Endothelial cell of umbilical vein (primary cell): ENCODE measurements at regions not wholly inside any gene's neighbourhood (a gene's known extent, or its start where the extent isn't known, plus 50 kb on each side); places are given as distances from the start of the nearest gene placed in this dataset.

Experiments
- BruUV-seq: library from RNA; stranded (reverse); fragments of 400-500 nt; replicated peaks from 2 replicates; lab custom pipeline; 2021; lab: Mats Ljungman, UMichigan
- CTCF ChIA-PET: fragments of 300-600, 350-600 bp; sonication (Branson Sonifier 250); formaldehyde crosslinking; loops from one replicate; lab custom pipeline; 2021; ENCODE audit warnings: antibody characterized with exemption, inconsistent platforms; lab: Charles Lee
- POLR2A ChIA-PET: fragments of 300-600, 350-600 bp; sonication (Branson Sonifier 250); formaldehyde crosslinking; loops from one replicate; lab custom pipeline; 2021; ENCODE audit warnings: antibody characterized with exemption, inconsistent platforms; lab: Charles Lee
- DNase-seq: peaks from one replicate; pipeline ENCODE4 v3.0.0-alpha.2; 2011; ENCODE audit warnings: low read depth, low spot score
- FAIRE-seq: peaks from 2 replicates; lab custom pipeline; 2011; peaks lifted over from hg19 to GRCh38; lab: Jason Lieb, UNC
- H2AFZ ChIP-seq: 2 replicates; pipeline ENCODE4 v1.6.0; 2012; ENCODE audit warnings: low read depth, low read length, control low read depth, inconsistent platforms
- H3K27ac ChIP-seq: 2 replicates; pipeline ENCODE4 v1.5.1; 2011; ENCODE audit warnings: low read depth, mild to moderate bottlenecking, control low read depth, low read length, moderate library complexity; ENCODE audit not compliant: insufficient read depth
- H3K27me3 ChIP-seq, 2 experiments: 2 replicates each; pipeline versions ENCODE4 v1.6.0 to v1.6.1; 2011; ENCODE audit warnings: low read length in 2 of 2, mixed read lengths in 1 of 2; ENCODE audit not compliant: control insufficient read depth in 2 of 2, insufficient read depth in 2 of 2
- H3K36me3 ChIP-seq, 2 experiments: 2 replicates in 1 of 2; 3 replicates in 1 of 2; pipeline ENCODE4 v1.5.1; 2011; ENCODE audit warnings: low read length in 2 of 2, mild to moderate bottlenecking in 1 of 2, moderate library complexity in 1 of 2; ENCODE audit not compliant: control insufficient read depth in 2 of 2, insufficient read depth in 2 of 2; ENCODE audit errors: extremely low read depth in 1 of 2
- H3K4me1 ChIP-seq: 3 replicates; pipeline ENCODE4 v1.5.1; 2011; ENCODE audit warnings: mild to moderate bottlenecking, low read length; ENCODE audit not compliant: control insufficient read depth, insufficient read depth; ENCODE audit errors: extremely low read depth
- H3K4me2 ChIP-seq: 2 replicates; pipeline ENCODE4 v1.6.1; 2011; ENCODE audit warnings: low read length, control low read depth, mixed read lengths; ENCODE audit not compliant: insufficient read depth
- H3K4me3 ChIP-seq, 3 experiments: fragments of 200-600 bp in 1 of 3; sonication (generic), shearing (Covaris generic) in 1 of 3; replicated peaks in 1 of 3; 2 replicates each; pipeline ENCODE4 v1.5.1; 2011 to 2016; ENCODE audit warnings: control low read depth in 3 of 3, low read length in 3 of 3, mild to moderate bottlenecking in 2 of 3, inconsistent platforms in 1 of 3, low read depth in 1 of 3, moderate library complexity in 1 of 3; ENCODE audit not compliant: insufficient read depth in 1 of 3
- H3K79me2 ChIP-seq: 2 replicates; pipeline ENCODE4 v1.6.0; 2012; ENCODE audit warnings: low read length, inconsistent platforms; ENCODE audit not compliant: control insufficient read depth, insufficient read depth
- H3K9ac ChIP-seq: replicated peaks from 2 replicates; pipeline ENCODE3; 2011; ENCODE audit warnings: low read length, control low read depth; ENCODE audit not compliant: insufficient read depth; ENCODE audit errors: extremely low read depth
- H3K9me1 ChIP-seq: replicated peaks from 3 replicates; pipeline ENCODE4 v1.6.0; 2011; ENCODE audit warnings: mild to moderate bottlenecking, low read length; ENCODE audit not compliant: control insufficient read depth, insufficient read depth; ENCODE audit errors: extremely low read depth
- H3K9me3 ChIP-seq: replicated peaks from 2 replicates; pipeline ENCODE4 v1.5.1; 2012; ENCODE audit warnings: low read length, inconsistent platforms; ENCODE audit not compliant: control insufficient read depth, insufficient read depth
- H4K20me1 ChIP-seq: replicated peaks from 2 replicates; pipeline ENCODE3; 2011; ENCODE audit warnings: mild to moderate bottlenecking, low read length; ENCODE audit not compliant: control insufficient read depth, insufficient read depth; ENCODE audit errors: extremely low read depth
- CTCF ChIP-seq, 2 donors: IDR thresholded peaks; 1 replicate in 1 of 2; 2 replicates in 1 of 2; pipeline ENCODE4 v1.5.1; 2011; ENCODE audit warnings: low read length in 2 of 2, mild to moderate bottlenecking in 2 of 2, moderate library complexity in 2 of 2, control low read depth in 1 of 2, inconsistent platforms in 1 of 2, low read depth in 1 of 2; ENCODE audit not compliant: insufficient read depth in 1 of 2; ENCODE audit errors: extremely low read depth in 1 of 2
- EZH2 ChIP-seq: IDR thresholded peaks from 2 replicates; pipeline ENCODE4 v1.6.1; 2012; ENCODE audit warnings: borderline replicate concordance, low read depth, mild to moderate bottlenecking, moderate library complexity, low read length, inconsistent platforms; ENCODE audit not compliant: severe bottlenecking
- FOS ChIP-seq: IDR thresholded peaks from 2 replicates; pipeline ENCODE4 v1.6.1; 2011; ENCODE audit warnings: mild to moderate bottlenecking, low read length, moderate library complexity, borderline replicate concordance; ENCODE audit not compliant: insufficient read depth
- GATA2 ChIP-seq: IDR thresholded peaks from 2 replicates; pipeline ENCODE4 v1.7.0; 2011; ENCODE audit warnings: low read depth, mild to moderate bottlenecking, moderate library complexity, mixed read lengths, low read length; ENCODE audit not compliant: insufficient read length, insufficient read depth
- JUN ChIP-seq: IDR thresholded peaks from 2 replicates; pipeline ENCODE4 v1.6.1; 2011; ENCODE audit warnings: borderline replicate concordance, low read depth; ENCODE audit not compliant: insufficient read length, insufficient read depth
- MAX ChIP-seq: IDR thresholded peaks from 2 replicates; pipeline ENCODE4 v1.6.1; 2011; ENCODE audit not compliant: insufficient read depth, insufficient read length
- MYC ChIP-seq: IDR thresholded peaks from one replicate; pipeline ENCODE4 v1.6.1; 2011; ENCODE audit warnings: mild to moderate bottlenecking, low read depth, low read length
- POLR2A ChIP-seq: IDR thresholded peaks from 2 replicates; pipeline ENCODE4 v1.6.1; 2012; ENCODE audit warnings: low read depth, mild to moderate bottlenecking, control low read depth, low read length
- POLR2AphosphoS5 ChIP-seq: IDR thresholded peaks from 2 replicates; pipeline ENCODE4 v1.6.1; 2012; ENCODE audit warnings: low read depth, mild to moderate bottlenecking, control low read depth, low read length, moderate library complexity; ENCODE audit not compliant: insufficient read depth
- dilution Hi-C: fragments of 300-500 bp; cut with MboI; formaldehyde crosslinking; loops from one replicate; pipeline ENCODE4 v1.15.0; 2019; ENCODE audit warnings: low sequenced_read_pairs; ENCODE audit not compliant: extremely low pct_ligation_motif_present
- intact Hi-C: fragments of 100-400 bp; cut with micrococcal nuclease; formaldehyde crosslinking; loops from one replicate; pipeline ENCODE4 v1.10.0; 2022

- DNase-seq, result no peak
- ChIA-PET POLR2A (no interaction called here), CTCF (interaction anchor here (0.8 to 2.2 kb wide), 3 partner anchors 10 to 25 kb away, joined by 3 to 7 read pairs (median 3); no protein-coding TSS in a partner anchor)
- no peaks in the 10 kb centered on the region for H3K9me1 ChIP-seq
- H3K4me3 ChIP-seq, result no peak overlapping the region
- FAIRE-seq, result no peak
- dilution Hi-C loops (no loop called here), intact Hi-C loops (no loop called here)
- no peak overlapping the region for H2AFZ ChIP-seq
- no peak overlapping the region for H3K4me2 ChIP-seq
- TF ChIP-seq FOS (no peak), GATA2 (no peak), MYC (no peak), MAX (no peak), JUN (no peak), CTCF (IDR thresholded peaks at IDR 0.05; ENCODE audit: extremely low read depth in 1 of 2, insufficient read depth in 1 of 2, low read depth in 1 of 2, low read length in 2 of 2) (no peak), EZH2 (no peak), POLR2AphosphoS5 (no peak), POLR2A (no peak)
- H3K36me3 ChIP-seq, result no peaks in the 10 kb centered on the region
- H4K20me1 ChIP-seq, result no peaks in the 10 kb centered on the region
- H3K4me1 ChIP-seq, result no peaks in the 10 kb centered on the region
- no peaks in the 10 kb centered on the region for H3K9me3 ChIP-seq
- H3K27me3 ChIP-seq, result peaks cover 2 to 8% of the 10 kb centered on the region in 2 experiments
- no TSS peak for BruUV-seq
- no peak overlapping the region for H3K9ac ChIP-seq
- no peak overlapping the region for H3K27ac ChIP-seq
- no peaks in the 10 kb centered on the region for H3K79me2 ChIP-seq
Observed at GRCh38 chr18:22872900-22873537, 60.1 kb upstream of the RBBP8 start.
